GM12878 (cell line): ENCODE measurements at regions not wholly inside any gene's neighbourhood (a gene's known extent, or its start where the extent isn't known, plus 50 kb on each side); places are given as distances from the start of the nearest gene placed in this dataset.

Experiments
- ATAC-seq: fragments of 200-7000 bp; cut with Tn5 transposase; 3 replicates; pipeline ENCODE4 v1.9.1; 2020; ENCODE audit warnings: mild to moderate bottlenecking, moderate library complexity
- BruUV-seq: library from RNA; stranded (reverse); fragments of 400-500 nt; replicated peaks from 2 replicates; lab custom pipeline; 2021; lab: Mats Ljungman, UMichigan
- CTCF ChIA-PET: fragments of 300-600 bp; sonication (Branson Sonifier 250); formaldehyde crosslinking; extraction: SDS; loops from one replicate; lab custom pipeline; 2021; ENCODE audit warnings: inconsistent platforms; lab: Yijun Ruan, JAX
- POLR2A ChIA-PET: fragments of 350-600 bp; formaldehyde crosslinking; extraction: SDS; loops from one replicate; lab custom pipeline; 2021; ENCODE audit warnings: inconsistent platforms; lab: Charles Lee
- RAD21 ChIA-PET: fragments of 300-600 bp; sonication (Branson Sonifier 250); formaldehyde crosslinking; loops from one replicate; lab custom pipeline; 2023; ENCODE audit warnings: antibody characterized with exemption; ENCODE audit not compliant: unreplicated experiment; lab: Charles Lee
- SMC1A ChIA-PET: fragments of 300-600 bp; sonication (Branson Sonifier 250); formaldehyde crosslinking; loops from one replicate; lab custom pipeline; 2023; ENCODE audit not compliant: unreplicated experiment, uncharacterized antibody; lab: Charles Lee
- DNase-seq: peaks from one replicate; pipeline ENCODE4 v3.0.0-alpha.2; 2011; ENCODE audit warnings: low read depth, low spot score
- FAIRE-seq: peaks from 3 replicates; lab custom pipeline; 2011; peaks lifted over from hg19 to GRCh38; lab: Jason Lieb, UNC
- H2AFZ ChIP-seq: 2 replicates; pipeline ENCODE4 v1.6.0; 2011; ENCODE audit warnings: low read depth, low read length, control low read depth; ENCODE audit not compliant: control insufficient read depth
- H3K27ac ChIP-seq: 2 replicates; pipeline ENCODE4 v1.5.1; 2011; ENCODE audit warnings: control low read depth; ENCODE audit not compliant: control insufficient read depth, insufficient read depth
- H3K27me3 ChIP-seq, 2 experiments: replicated peaks in 1 of 2; 2 replicates each; pipeline versions ENCODE4 v1.6.0 to v1.6.1; 2011; ENCODE audit warnings: low read length in 1 of 2; ENCODE audit not compliant: control insufficient read depth in 2 of 2, insufficient read depth in 2 of 2
- H3K36me3 ChIP-seq, 2 experiments: 2 replicates each; pipeline ENCODE4 v1.5.1; 2011; ENCODE audit warnings: low read length in 1 of 2; ENCODE audit not compliant: control insufficient read depth in 2 of 2, insufficient read depth in 2 of 2
- H3K4me1 ChIP-seq: 2 replicates; pipeline ENCODE4 v1.6.1; 2011; ENCODE audit warnings: mild to moderate bottlenecking, low read length, moderate library complexity, mixed read lengths; ENCODE audit not compliant: control insufficient read depth, insufficient read depth
- H3K4me2 ChIP-seq: 2 replicates; pipeline ENCODE4 v1.6.0; 2011; ENCODE audit warnings: control low read depth; ENCODE audit not compliant: control insufficient read depth, insufficient read depth
- H3K4me3 ChIP-seq: fragments of 200-600 bp; sonication (generic); 2 replicates; pipeline ENCODE4 v1.5.1; 2016
- H3K79me2 ChIP-seq: 2 replicates; pipeline ENCODE4 v1.6.0; 2011; ENCODE audit warnings: low read length; ENCODE audit not compliant: control insufficient read depth, insufficient read depth
- H3K9ac ChIP-seq: 2 replicates; pipeline ENCODE4 v1.8.0; 2011; ENCODE audit warnings: low read length, control low read depth, mixed read lengths; ENCODE audit not compliant: control insufficient read depth, insufficient read depth
- H3K9me3 ChIP-seq: replicated peaks from 3 replicates; pipeline ENCODE4 v1.5.1; 2011; ENCODE audit warnings: mild to moderate bottlenecking, low read length; ENCODE audit not compliant: control insufficient read depth, insufficient read depth
- H4K20me1 ChIP-seq: 2 replicates; pipeline ENCODE4 v1.6.0; 2011; ENCODE audit not compliant: control insufficient read depth, insufficient read depth
- ELK1 ChIP-seq: IDR thresholded peaks from 2 replicates; pipeline ENCODE4 v1.6.1; 2012; ENCODE audit warnings: low read depth, low read length, improper control_type of control experiment
- NBN ChIP-seq: fragments of 450-650 bp; IDR thresholded peaks from 2 replicates; pipeline ENCODE4 v1.6.1; 2016
- REST ChIP-seq: IDR thresholded peaks from 2 replicates; pipeline ENCODE4 v1.6.1; 2012; ENCODE audit warnings: mild to moderate bottlenecking, low read depth, low read length
- ZNF592 ChIP-seq: fragments of 450-650 bp; IDR thresholded peaks from 2 replicates; pipeline ENCODE4 v1.6.1; 2017; ENCODE audit warnings: mild to moderate bottlenecking, moderate library complexity
- WGBS: methylation state at CpG from one replicate; pipeline ENCODE4 v1.1.6; 2016; ENCODE audit warnings: low lambda C conversion rate; ENCODE audit not compliant: insufficient replicate concordance, insufficient coverage; ENCODE audit errors: missing lambda C conversion rate; 5-methylcytosine and 5-hydroxymethylcytosine counted together
- in situ Hi-C: fragments of 300-500 bp; cut with MboI; formaldehyde crosslinking; loops from 9 replicates; pipeline ENCODE4 v1.14.3; 2018; ENCODE audit warnings: mixed read lengths
- intact Hi-C: fragments of 100-400 bp; cut with micrococcal nuclease; formaldehyde crosslinking; loops from one replicate; pipeline ENCODE4 v1.14.2; 2022; ENCODE audit not compliant: unreplicated experiment

GRCh38 chr10:53370347-53370746 is 597.8 kb upstream of the MBL2 start:
- BruUV-seq, result no TSS peak
- no peaks in the 10 kb centered on the region for H3K9me3 ChIP-seq
- no peak overlapping the region for H3K4me2 ChIP-seq
- in situ Hi-C loops, result no loop called here
- SMC1A ChIA-PET, result no interaction called here
- no peak overlapping the region for H3K27ac ChIP-seq
- H3K4me1 ChIP-seq, result no peaks in the 10 kb centered on the region
- H3K9ac ChIP-seq, result no peak overlapping the region
- ATAC-seq (no peak), DNase-seq (no peak)
- H4K20me1 ChIP-seq, result no peaks in the 10 kb centered on the region
- H3K27me3 ChIP-seq, result no peaks in the 10 kb centered on the region
- RAD21 ChIA-PET, result no interaction called here
- H3K4me3 ChIP-seq, result no peak overlapping the region
- H2AFZ ChIP-seq, result no peak overlapping the region
- WGBS, result 2% methylated on average over 4 of the region's 4 CpGs
- TF ChIP-seq NBN (no peak), ZNF592 (no peak)
- TF ChIP-seq, all 136 proteins: peak for 0
- intact Hi-C loops, result no loop called here
- no peaks in the 10 kb centered on the region for H3K36me3 ChIP-seq
- CTCF ChIA-PET, result interaction anchor here (1.5 kb wide), 1 partner anchor 11 kb away, joined by 4 read pairs; no protein-coding TSS in a partner anchor
- no peaks in the 10 kb centered on the region for H3K79me2 ChIP-seq
- POLR2A ChIA-PET, result no interaction called here
- FAIRE-seq, result no peak

- no peak overlapping the region for H3K9ac ChIP-seq
- no peaks in the 10 kb centered on the region for H4K20me1 ChIP-seq
- WGBS, result 14% methylated on average over 2 of the region's 2 CpGs
- H3K27me3 ChIP-seq, result no peaks in the 10 kb centered on the region
- ChIA-PET RAD21 (no interaction called here), CTCF (no interaction called here), SMC1A (no interaction called here), POLR2A (no interaction called here)
- no peaks in the 10 kb centered on the region for H3K9me3 ChIP-seq
- H3K79me2 ChIP-seq, result no peaks in the 10 kb centered on the region
- H3K27ac ChIP-seq, result no peak overlapping the region
- intact Hi-C loops (no loop called here), in situ Hi-C loops (no loop called here)
- H3K36me3 ChIP-seq, result no peaks in the 10 kb centered on the region
- H2AFZ ChIP-seq, result no peak overlapping the region
- H3K4me1 ChIP-seq, result no peaks in the 10 kb centered on the region
- no peak overlapping the region for H3K4me2 ChIP-seq
- no peak for ATAC-seq
- no peak for FAIRE-seq
- no peak for DNase-seq
- H3K4me3 ChIP-seq, result no peak overlapping the region
- BruUV-seq, result no TSS peak
- TF ChIP-seq ELK1, result no peak
- TF ChIP-seq REST, result no peak
Observed at GRCh38 chr10:53361936-53362335, 589.4 kb upstream of the MBL2 start.
